DND-41 (cell line): ENCODE measurements at regions not wholly inside any gene's neighbourhood (a gene's known extent, or its start where the extent isn't known, plus 50 kb on each side); places are given as distances from the start of the nearest gene placed in this dataset.

Experiments used
- ATAC-seq: fragments of 200-7000 bp; cut with Tn5 transposase; 3 replicates; pipeline ENCODE4 v1.9.1; 2021; ENCODE audit warnings: low read depth; ENCODE audit not compliant: insufficient read depth
- DNase-seq: peaks from one replicate; pipeline ENCODE4 v3.0.0-alpha.2; 2020
- H2AFZ ChIP-seq: 2 replicates; pipeline ENCODE4 v1.6.0; 2012; ENCODE audit warnings: low read depth, low read length
- H3K27ac ChIP-seq: 2 replicates; pipeline ENCODE4 v1.5.1; 2012; ENCODE audit warnings: low read length, inconsistent platforms
- H3K27me3 ChIP-seq: fragments of 200-600 bp; sonication (generic); 2 replicates; pipeline ENCODE4 v1.6.0; 2012; ENCODE audit warnings: low read length, mild to moderate bottlenecking, inconsistent platforms; ENCODE audit not compliant: insufficient read depth, poor library complexity
- H3K36me3 ChIP-seq: 2 replicates; pipeline ENCODE4 v1.5.1; 2012; ENCODE audit warnings: low read length, inconsistent platforms; ENCODE audit not compliant: insufficient read depth
- H3K4me1 ChIP-seq: 2 replicates; pipeline ENCODE4 v1.5.1; 2012; ENCODE audit warnings: mild to moderate bottlenecking, low read length; ENCODE audit not compliant: insufficient read depth
- H3K4me2 ChIP-seq: 2 replicates; pipeline ENCODE4 v1.6.0; 2012; ENCODE audit warnings: mild to moderate bottlenecking, moderate library complexity, low read length, inconsistent platforms; ENCODE audit not compliant: insufficient read depth
- H3K4me3 ChIP-seq, 2 experiments: fragments of 200-600 bp in 1 of 2; shearing (Covaris generic) in 1 of 2; 2 replicates each; pipeline ENCODE4 v1.5.1; 2012 to 2016; ENCODE audit warnings: inconsistent platforms in 2 of 2, low read length in 2 of 2, mild to moderate bottlenecking in 2 of 2, low read depth in 1 of 2, moderate library complexity in 1 of 2
- H3K79me2 ChIP-seq: 2 replicates; pipeline ENCODE4 v1.6.0; 2012; ENCODE audit warnings: low read length, inconsistent platforms; ENCODE audit not compliant: insufficient read depth
- H3K9ac ChIP-seq: 2 replicates; pipeline ENCODE4 v1.6.0; 2012; ENCODE audit warnings: low read depth, mild to moderate bottlenecking, inconsistent platforms, low read length, moderate library complexity
- H3K9me3 ChIP-seq: 2 replicates; pipeline ENCODE4 v1.5.1; 2012; ENCODE audit warnings: low read length, moderate library complexity, mild to moderate bottlenecking, inconsistent platforms; ENCODE audit not compliant: insufficient read depth, severe bottlenecking
- H4K20me1 ChIP-seq: 2 replicates; pipeline ENCODE4 v1.6.0; 2012; ENCODE audit warnings: low read length; ENCODE audit not compliant: insufficient read depth
- CTCF ChIP-seq: IDR thresholded peaks from 2 replicates; pipeline ENCODE4 v1.5.1; 2012; ENCODE audit warnings: borderline replicate concordance, low read length, moderate library complexity, mild to moderate bottlenecking; ENCODE audit not compliant: poor library complexity, severe bottlenecking; ENCODE audit errors: extremely low read depth
- EZH2 ChIP-seq: IDR thresholded peaks from 3 replicates; pipeline ENCODE4 v1.6.1; 2012; ENCODE audit warnings: borderline replicate concordance, low read depth, mild to moderate bottlenecking, moderate library complexity, low read length, inconsistent platforms; ENCODE audit not compliant: severe bottlenecking

GRCh38 chr5:85337435-85337834 is 952.8 kb upstream of the EDIL3 start:
- Histone ChIP-seq H3K4me3 (no peak overlapping the region), H3K27me3 (no peaks in the 10 kb centered on the region), H3K4me2 (no peak overlapping the region), H3K9ac (no peak overlapping the region), H3K27ac (no peak overlapping the region), H3K36me3 (no peaks in the 10 kb centered on the region), H2AFZ (no peak overlapping the region), H3K79me2 (no peaks in the 10 kb centered on the region), H3K9me3 (no peaks in the 10 kb centered on the region), H4K20me1 (no peaks in the 10 kb centered on the region), H3K4me1 (no peaks in the 10 kb centered on the region)
- ATAC-seq, result no peak
- TF ChIP-seq EZH2 (no peak), CTCF (no peak)
- DNase-seq, result no peak

- no peak for ATAC-seq
Measured at GRCh38 chr5:85340790-85341189, 956.1 kb upstream of the EDIL3 start.

GRCh38 chr5:85345818-85346217 is 961.1 kb upstream of the EDIL3 start:
- Histone ChIP-seq H3K36me3 (no peaks in the 10 kb centered on the region), H3K4me3 (no peak overlapping the region), H3K27me3 (no peaks in the 10 kb centered on the region), H3K4me1 (no peaks in the 10 kb centered on the region), H3K4me2 (no peak overlapping the region), H3K79me2 (no peaks in the 10 kb centered on the region), H4K20me1 (no peaks in the 10 kb centered on the region), H3K9me3 (no peaks in the 10 kb centered on the region), H3K27ac (no peak overlapping the region), H2AFZ (no peak overlapping the region), H3K9ac (no peak overlapping the region)
- ATAC-seq, result no peak
- DNase-seq, result no peak
- no peak for TF ChIP-seq EZH2
- TF ChIP-seq CTCF, result no peak

More at GRCh38 chr5:85340790-85341189, 956.1 kb upstream of the EDIL3 start:
- H3K27ac ChIP-seq, result no peak overlapping the region
- no peaks in the 10 kb centered on the region for H4K20me1 ChIP-seq
- DNase-seq, result no peak
- H2AFZ ChIP-seq, result no peak overlapping the region
- H3K9me3 ChIP-seq, result no peaks in the 10 kb centered on the region
- no peak overlapping the region for H3K4me2 ChIP-seq
- no peak for TF ChIP-seq CTCF
- TF ChIP-seq EZH2, result no peak
- H3K4me1 ChIP-seq, result no peaks in the 10 kb centered on the region
- no peaks in the 10 kb centered on the region for H3K27me3 ChIP-seq
- H3K79me2 ChIP-seq, result no peaks in the 10 kb centered on the region
- no peak overlapping the region for H3K4me3 ChIP-seq
- H3K9ac ChIP-seq, result no peak overlapping the region
- no peaks in the 10 kb centered on the region for H3K36me3 ChIP-seq

GRCh38 chr5:85357309-85357708 is 972.6 kb upstream of the EDIL3 start:
- H3K27me3 ChIP-seq, result no peaks in the 10 kb centered on the region
- no peaks in the 10 kb centered on the region for H3K36me3 ChIP-seq
- no peak for TF ChIP-seq CTCF
- no peak for TF ChIP-seq EZH2
- H3K9ac ChIP-seq, result no peak overlapping the region
- DNase-seq (no peak), ATAC-seq (no peak)
- no peak overlapping the region for H3K4me3 ChIP-seq
- H3K4me2 ChIP-seq, result no peak overlapping the region
- no peaks in the 10 kb centered on the region for H4K20me1 ChIP-seq
- no peak overlapping the region for H2AFZ ChIP-seq
- no peaks in the 10 kb centered on the region for H3K9me3 ChIP-seq
- H3K27ac ChIP-seq, result no peak overlapping the region
- H3K79me2 ChIP-seq, result no peaks in the 10 kb centered on the region
- no peaks in the 10 kb centered on the region for H3K4me1 ChIP-seq
